ENCODE measurements at regions not wholly inside any gene's neighbourhood (a gene's known extent, or its start where the extent isn't known, plus 50 kb on each side); places are given as distances from the start of the nearest gene placed in this dataset.

DNA sequence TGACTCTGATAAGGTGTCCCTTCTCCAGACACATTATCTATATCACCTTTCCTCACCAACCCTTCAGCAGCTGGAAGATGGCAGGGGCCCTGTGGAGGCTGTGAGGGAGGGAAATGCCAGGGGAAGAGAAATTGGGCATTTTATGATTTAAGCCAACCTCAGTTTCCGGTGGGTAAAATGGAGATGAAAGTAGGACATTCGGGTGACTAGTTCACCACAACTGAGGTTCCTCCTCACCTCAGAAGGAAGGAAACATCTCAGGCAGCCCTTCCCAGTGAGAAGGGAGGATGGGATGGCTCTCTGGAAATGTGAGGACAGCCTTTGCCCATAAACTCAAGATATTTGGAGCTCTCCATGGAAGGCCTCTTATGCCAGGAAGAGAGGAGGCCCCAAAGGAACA lies 251.5 kb downstream of the MID1IP1 start:
- Histone ChIP-seq H3K27ac (ENCODE audit: low read depth, low read length) (no peak overlapping the region), H4K20me1 (ENCODE audit: insufficient read depth) (no peaks in the 10 kb centered on the region), H3K9ac (ENCODE audit: low read length) (no peak overlapping the region), H3K9me3 (ENCODE audit: control insufficient read depth in 1 of 2, insufficient read depth in 1 of 2, low read depth in 1 of 2, low read length in 2 of 2) (no peaks in the 10 kb centered on the region), H3K4me1 (ENCODE audit: control insufficient read depth in 1 of 2, insufficient read depth in 2 of 2, low read length in 2 of 2) (no peaks in the 10 kb centered on the region), H3K27me3 (ENCODE audit: insufficient read depth, low read length) (no peaks in the 10 kb centered on the region), H2AFZ (ENCODE audit: low read depth, low read length, poor library complexity, severe bottlenecking) (no peak overlapping the region), H3K79me2 (ENCODE audit: insufficient read depth, low read length) (no peaks in the 10 kb centered on the region), H3K36me3 (ENCODE audit: control insufficient read depth in 1 of 2, insufficient read depth in 2 of 2, low read length in 2 of 2) (no peaks in the 10 kb centered on the region), H3K4me3 (replicated peaks in 1 of 2; ENCODE audit: low read depth in 1 of 2, low read length in 2 of 2) (no peak overlapping the region), H3K9me2 (ENCODE audit: insufficient read depth) (no peaks in the 10 kb centered on the region), H3K4me2 (ENCODE audit: low read length) (no peak overlapping the region)
- ATAC-seq (no peak), DNase-seq (ENCODE audit: low read depth, low spot score) (no peak)
- RAD21 ChIA-PET (ENCODE audit: low non-redundant PET in 1 of 2, low total read pairs in 2 of 2, uncharacterized antibody in 2 of 2, unreplicated experiment in 2 of 2): no interaction called here
- CTCF ChIA-PET: no interaction called here
- POLR2A ChIA-PET: no interaction called here
- intact Hi-C loops (cut with micrococcal nuclease): no loop called here
- no peak for TF ChIP-seq SP1 (IDR thresholded peaks at IDR 0.05; ENCODE audit: low read depth)
- no peak for TF ChIP-seq POLR2AphosphoS5 (IDR thresholded peaks at IDR 0.05; ENCODE audit: low read depth, low read length)
- no peak for TF ChIP-seq RAD21 (IDR thresholded peaks at IDR 0.05; ENCODE audit: low read depth)
- no peak for TF ChIP-seq SRF (IDR thresholded peaks at IDR 0.05; ENCODE audit: low read depth)
- TF ChIP-seq, protein P1, sequence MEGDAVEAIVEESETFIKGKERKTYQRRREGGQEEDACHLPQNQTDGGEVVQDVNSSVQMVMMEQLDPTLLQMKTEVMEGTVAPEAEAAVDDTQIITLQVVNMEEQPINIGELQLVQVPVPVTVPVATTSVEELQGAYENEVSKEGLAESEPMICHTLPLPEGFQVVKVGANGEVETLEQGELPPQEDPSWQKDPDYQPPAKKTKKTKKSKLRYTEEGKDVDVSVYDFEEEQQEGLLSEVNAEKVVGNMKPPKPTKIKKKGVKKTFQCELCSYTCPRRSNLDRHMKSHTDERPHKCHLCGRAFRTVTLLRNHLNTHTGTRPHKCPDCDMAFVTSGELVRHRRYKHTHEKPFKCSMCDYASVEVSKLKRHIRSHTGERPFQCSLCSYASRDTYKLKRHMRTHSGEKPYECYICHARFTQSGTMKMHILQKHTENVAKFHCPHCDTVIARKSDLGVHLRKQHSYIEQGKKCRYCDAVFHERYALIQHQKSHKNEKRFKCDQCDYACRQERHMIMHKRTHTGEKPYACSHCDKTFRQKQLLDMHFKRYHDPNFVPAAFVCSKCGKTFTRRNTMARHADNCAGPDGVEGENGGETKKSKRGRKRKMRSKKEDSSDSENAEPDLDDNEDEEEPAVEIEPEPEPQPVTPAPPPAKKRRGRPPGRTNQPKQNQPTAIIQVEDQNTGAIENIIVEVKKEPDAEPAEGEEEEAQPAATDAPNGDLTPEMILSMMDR (IDR thresholded peaks at IDR 0.05 in 2 of 3, conservative IDR thresholded peaks at IDR 0.05 in 1 of 3; ENCODE audit: borderline replicate concordance in 1 of 3, insufficient read depth in 1 of 3, low read depth in 2 of 3, low read length in 2 of 3): no peak
- TF ChIP-seq ELF1 (IDR thresholded peaks at IDR 0.05; ENCODE audit: borderline replicate concordance, low read depth): no peak
- no peak for TF ChIP-seq ZFX (IDR thresholded peaks at IDR 0.05)
- TF ChIP-seq, protein P2, sequence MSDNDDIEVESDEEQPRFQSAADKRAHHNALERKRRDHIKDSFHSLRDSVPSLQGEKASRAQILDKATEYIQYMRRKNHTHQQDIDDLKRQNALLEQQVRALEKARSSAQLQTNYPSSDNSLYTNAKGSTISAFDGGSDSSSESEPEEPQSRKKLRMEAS (IDR thresholded peaks at IDR 0.05): no peak
- no peak for TF ChIP-seq CEBPB (IDR thresholded peaks at IDR 0.05; ENCODE audit: low read depth)
- TF ChIP-seq TCF7L2 (IDR thresholded peaks at IDR 0.05; ENCODE audit: borderline replicate concordance, extremely low read depth, insufficient read depth, insufficient read length): no peak
- TF ChIP-seq YY1 (IDR thresholded peaks at IDR 0.05; ENCODE audit: extremely low read depth, insufficient replicate concordance, low read depth, low read length): no peak
- no peak for TF ChIP-seq JUND (IDR thresholded peaks at IDR 0.05)
- no peak for TF ChIP-seq FOSL1 (IDR thresholded peaks at IDR 0.05; ENCODE audit: low read depth)
- no peak for TF ChIP-seq ZNF274 (IDR thresholded peaks at IDR 0.05; ENCODE audit: low read depth, low read length)
- no TSS peak for BruUV-seq (replicated peaks)

All from HCT116 (cell line).